HG03108 (cell line): ENCODE measurements at regions not wholly inside any gene's neighbourhood (a gene's known extent, or its start where the extent isn't known, plus 50 kb on each side); places are given as distances from the start of the nearest gene placed in this dataset.
"Not testable (repeated sequence)": the region's sequence is repeated elsewhere in the genome, so short reads cannot be mapped to it uniquely, and the experiment has no call there.

Experiments used
- ATAC-seq: cut with Tn5 transposase; IDR thresholded peaks from one replicate; pipeline ENCODE4 v1.9.1; 2021; ENCODE audit warnings: moderate library complexity; ENCODE audit not compliant: unreplicated experiment

DNA sequence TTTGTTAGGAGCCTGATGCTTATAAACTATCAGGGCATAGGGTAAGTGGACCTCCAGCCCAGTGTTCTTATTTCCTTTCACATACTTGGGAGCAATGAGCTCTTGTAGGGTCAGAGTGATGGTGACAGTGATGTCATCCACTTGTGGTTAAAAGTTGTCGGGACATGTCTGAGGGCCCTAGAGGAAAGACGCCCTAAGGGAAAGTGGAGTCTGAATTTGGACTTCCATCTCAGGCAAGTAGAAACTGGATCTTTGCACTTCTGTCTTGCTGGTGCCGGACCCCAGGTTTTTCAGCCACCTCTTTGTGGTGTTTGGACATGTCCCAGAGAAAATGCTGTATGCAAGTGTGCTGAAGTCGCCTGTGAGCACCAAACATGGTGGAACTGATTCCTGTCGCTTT, 900.5 kb downstream of the C6orf118 start:
- no peak for ATAC-seq

DNA sequence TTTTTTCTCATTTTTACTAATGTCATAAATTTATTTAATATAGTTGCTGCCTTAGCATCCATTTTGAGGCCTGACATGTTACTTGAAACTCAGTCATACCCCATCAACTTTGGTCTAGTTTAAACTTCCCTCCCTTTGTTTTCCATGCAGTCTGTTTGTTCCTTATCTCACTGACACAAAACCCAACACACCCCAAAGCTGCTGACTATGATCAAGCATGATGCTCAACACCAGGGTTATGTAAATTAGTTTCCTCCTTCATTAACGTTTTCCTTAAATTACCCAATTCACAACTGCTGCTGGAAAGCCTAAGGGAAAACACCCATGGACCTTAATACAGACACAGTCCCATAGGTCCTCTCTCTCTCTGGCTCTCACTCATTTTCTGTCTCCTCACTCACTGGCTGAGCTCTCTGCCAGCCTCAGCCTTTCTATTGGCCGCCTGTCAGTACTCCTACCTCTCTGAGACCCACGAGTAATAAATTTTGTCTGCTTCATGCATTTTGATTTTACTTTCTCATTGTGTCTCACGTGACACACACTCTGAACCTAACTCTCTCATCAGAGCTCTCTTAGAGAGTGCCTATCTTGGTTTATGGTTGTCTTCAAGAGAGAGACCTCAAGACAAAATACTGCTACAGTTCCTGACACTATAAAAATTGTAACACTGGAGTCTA, 904.5 kb downstream of the C6orf118 start:
- ATAC-seq, result no peak

DNA sequence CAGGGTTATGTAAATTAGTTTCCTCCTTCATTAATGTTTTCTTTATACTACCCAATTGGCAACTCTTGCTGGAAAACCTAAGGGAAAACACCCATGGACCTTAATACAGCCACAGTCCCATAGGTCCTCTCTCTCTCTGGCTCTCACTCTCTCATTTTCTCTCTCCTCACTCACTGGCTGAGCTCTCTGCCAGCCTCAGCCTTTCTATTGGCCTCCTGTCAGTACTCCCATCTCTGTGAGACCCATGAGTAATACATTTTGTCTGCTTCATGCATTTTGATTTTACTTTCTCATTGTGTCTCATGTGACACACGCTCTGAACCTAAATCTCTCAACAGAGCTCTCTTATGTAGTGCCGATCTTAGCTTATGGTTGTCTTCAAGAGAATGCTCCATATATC, 907.5 kb downstream of the C6orf118 start:
- no peak for ATAC-seq

DNA sequence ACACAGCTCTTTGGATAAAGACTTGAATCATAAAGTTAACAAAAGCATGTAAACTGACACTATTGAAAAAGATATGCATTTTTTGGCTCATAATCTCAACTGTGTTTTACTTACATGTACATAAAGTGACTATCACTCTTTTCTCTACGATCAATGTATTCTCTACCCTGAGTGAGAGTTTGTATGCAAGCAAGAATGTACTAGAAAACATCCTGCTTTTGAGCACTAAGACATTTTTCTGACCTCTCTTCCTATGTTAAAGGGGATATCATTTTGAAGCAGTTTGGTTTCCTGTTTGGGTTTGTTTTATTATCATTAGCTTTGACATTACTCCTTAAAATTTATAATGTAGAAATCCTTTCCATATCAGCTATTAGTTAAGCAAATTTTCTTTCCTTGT, 910.8 kb downstream of the C6orf118 start:
- ATAC-seq, result no peak

DNA sequence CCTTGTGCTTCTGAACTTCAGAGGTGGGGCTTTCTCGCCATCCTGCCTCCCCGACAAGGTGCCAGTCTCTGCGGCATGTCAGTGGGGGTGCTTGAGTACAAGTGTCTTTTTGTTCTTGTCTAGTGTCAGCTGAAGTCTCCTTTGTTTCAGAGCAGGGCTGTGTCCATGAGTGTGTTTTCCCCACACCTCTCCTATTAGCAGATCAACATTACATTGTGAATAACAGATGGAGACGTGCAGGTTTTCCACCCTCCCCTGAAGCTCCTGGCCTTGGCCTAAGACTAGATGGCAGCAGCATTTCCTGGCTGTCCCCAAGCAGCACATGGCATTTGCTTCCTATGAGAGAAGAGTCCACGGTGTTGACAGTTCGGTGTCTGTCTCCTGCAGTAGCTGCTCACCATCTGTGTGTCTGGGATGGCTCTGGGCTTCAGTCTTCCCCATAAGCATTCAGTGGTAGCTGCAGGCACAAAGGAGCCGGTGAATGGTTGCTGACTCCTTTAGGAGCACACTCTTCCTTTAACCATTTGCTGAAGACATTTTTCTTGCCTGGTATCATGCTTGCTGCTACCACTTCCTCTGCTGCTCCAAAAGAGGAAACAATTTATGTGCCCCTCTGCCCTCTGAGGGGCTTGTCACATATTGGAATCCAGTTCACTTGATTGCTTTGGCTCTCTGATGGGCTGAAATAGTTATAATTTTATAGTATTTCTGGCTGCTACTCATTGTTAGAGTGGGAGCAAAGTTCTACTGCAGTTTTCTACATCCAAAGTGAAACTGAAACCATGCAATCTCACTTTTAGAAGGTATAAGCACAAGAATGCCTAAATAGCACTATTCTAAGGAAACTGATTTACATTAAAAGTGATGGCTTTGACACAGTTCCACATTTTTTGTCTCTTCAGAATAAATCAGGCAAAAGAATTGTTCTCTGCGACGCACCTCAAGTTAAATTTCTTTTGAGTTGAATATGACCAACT, 913.0 kb downstream of the C6orf118 start:
- no peak for ATAC-seq

DNA sequence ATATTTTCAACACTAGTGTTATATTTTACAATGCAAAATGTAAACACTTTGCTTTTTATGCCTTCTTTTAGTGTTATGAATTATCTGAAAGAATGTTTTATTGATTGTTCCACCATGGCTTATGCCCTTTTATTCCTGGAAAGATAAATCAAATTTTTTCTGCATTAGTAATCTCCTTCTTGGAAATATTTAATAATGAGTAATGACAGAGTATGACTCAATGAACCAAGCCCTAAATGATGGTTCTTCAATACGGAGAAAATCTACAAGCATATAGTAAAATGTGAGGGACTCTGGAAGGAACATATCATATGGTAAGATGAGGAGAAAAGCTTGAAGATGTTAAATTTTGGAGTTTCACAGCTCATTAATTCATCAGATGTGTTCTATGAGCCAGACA, 929.6 kb downstream of the C6orf118 start:
- ATAC-seq, result no peak

DNA sequence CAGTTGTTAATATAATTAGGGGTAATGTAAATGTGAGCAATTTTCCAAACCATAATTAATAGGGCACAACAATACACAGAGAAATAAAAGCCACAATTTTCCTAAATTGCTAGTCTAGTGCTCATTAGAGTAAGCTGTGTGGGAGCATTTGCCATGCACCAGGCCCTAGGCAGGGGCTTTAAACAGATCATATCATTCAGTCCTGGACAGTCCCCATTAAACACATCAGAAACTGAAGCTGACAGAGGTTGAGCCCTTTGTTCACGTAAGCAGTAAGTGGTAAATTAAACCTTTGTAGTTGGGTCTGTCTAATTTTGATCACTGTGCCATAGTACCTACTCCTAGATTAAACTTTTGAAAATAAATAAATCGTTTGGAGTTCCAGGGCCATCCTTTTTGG, 931.1 kb downstream of the C6orf118 start:
- ATAC-seq, result no peak

DNA sequence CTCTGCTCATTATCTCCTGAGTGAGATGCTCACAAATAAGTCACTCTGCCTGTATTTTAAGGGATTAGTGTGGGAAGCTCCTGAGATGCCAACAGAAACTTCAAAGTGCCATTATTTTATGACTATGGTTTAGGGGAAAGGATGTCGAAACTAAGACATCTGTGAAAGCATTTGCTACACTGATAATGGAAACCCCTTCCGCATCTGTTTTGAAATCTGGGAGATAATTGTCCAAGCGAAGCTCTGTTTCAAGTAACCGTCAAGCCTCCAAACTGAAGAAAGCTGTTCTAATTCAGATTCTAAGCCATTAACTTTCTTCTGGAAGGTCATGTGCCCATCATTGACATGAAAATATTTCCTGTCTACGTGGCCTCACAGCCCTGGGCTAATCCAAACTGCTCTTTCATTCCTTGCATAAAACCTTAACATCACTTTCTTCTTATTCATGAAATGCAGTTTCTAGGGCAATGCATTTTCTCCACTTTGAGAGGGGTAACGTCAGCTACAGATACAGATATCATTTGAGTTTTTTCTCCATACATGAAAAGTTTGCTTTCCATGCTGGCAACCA, 932.0 kb downstream of the C6orf118 start:
- no peak for ATAC-seq

DNA sequence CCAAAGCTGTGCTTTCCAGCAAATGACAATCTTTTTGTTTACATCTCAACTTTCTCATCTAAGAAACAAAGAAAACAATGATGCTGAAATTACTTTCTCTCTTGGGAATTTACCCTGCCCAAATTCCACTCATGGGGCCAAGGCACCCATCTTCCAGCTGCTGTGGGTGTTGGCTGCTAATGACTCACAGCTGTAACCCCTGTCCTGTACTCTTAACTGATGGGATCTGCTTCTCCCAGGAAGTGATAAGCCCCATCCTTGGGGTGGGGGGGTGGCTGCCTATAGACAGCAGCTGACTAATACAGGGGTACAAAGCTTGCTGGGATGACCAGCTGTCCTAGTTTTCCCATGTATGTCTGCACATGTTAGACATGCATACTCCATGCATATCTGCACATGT, 938.6 kb downstream of the C6orf118 start:
- no peak for ATAC-seq

DNA sequence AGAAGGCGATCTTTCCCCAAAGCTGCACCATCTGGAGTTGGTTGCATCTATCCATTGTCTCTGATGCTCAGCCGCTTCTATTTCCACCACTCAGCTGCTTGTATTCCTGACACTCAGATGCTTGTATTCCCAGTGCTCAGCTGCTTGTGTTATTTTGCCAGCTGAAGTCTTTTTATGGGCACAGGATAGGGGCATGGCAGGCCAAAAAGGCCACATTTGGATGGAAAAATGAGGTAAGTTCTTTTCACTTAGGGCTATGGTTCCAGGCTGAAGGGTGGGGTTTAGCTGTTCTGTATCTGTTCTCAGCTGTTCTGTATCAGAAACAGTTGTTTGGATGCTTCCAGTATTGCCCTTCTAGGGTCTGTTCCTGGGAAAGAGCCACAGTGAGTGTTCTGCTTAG, 944.9 kb downstream of the QKI start:
- ATAC-seq, result no peak

DNA sequence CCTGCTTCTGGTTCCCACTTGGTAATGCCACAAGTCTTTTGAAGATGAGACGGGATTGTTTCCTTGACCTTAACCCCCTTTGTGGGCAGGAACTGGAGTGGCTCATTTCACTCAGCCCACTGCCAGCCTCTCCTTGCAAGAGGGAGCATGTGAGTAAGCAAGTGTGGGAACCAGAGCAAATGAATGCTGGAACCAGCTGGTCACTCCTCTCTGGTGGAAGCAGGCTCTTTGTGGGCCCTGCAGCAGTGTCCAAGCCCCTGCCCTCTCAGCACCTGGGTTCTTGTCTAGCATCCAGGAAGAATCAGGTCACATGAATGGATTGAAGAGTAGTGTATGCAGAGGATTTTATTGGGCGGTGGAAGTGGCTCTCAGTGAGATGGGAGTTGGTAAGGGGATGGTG, 944.5 kb downstream of the QKI start:
- ATAC-seq, result no peak

DNA sequence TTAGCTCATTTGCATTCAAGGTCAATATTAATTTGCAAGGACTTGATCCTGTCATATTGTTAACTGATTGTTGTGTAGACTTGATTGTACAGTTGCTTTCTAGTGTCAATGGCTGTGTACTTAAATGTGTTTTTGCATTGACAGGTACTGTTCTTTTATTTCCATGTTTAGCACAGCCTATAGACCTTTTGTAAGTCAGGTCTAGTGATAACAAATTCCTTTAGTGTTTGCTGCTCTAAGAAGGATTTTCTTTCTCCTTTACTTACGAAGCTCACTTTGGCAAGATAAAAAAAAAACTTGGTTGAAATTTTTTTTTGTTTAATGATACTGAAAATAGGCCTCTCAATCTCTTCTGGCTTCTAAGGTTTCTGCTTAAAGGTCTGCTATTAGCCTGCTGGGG, 942.3 kb downstream of the QKI start:
- no peak for ATAC-seq

DNA sequence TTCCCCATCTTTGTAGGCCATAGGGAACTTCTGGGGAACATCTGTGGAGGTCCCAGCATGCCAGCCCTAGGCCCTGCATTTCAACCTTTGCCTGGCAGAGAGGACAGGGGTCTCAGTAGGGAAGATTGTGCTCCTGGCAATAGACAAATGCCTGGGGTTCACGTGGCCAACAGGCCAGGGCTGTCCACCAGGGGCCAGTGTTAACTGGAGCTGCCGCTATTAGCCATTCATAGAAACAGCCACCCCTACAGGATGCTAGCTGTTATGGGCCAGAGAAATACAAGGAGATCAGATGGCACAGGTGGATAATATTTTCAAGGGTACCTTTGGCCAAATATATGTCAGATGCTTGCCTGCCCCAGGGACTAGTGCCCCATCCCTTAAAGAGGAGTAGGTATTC, 932.9 kb downstream of the QKI start:
- ATAC-seq, result no peak

DNA sequence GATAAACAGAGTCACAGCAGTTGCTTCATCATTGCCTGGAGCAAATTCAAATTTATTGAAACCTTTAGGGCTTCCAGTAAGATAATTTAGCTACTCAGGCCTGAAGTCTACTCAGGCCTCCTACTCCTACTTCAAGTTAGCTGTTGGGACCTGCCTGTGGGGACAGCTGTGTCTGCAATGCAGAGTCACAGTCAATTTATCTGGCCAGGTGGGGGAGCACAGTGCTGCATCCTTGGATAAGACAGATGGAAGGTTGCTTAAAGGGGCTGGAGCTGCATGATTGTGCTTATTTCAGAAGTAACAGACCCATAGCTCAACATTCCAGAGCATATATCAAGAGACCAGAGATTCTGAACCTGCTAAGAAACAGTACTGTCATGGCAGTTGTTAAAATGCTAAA, 932.1 kb downstream of the QKI start:
- ATAC-seq, result no peak

DNA sequence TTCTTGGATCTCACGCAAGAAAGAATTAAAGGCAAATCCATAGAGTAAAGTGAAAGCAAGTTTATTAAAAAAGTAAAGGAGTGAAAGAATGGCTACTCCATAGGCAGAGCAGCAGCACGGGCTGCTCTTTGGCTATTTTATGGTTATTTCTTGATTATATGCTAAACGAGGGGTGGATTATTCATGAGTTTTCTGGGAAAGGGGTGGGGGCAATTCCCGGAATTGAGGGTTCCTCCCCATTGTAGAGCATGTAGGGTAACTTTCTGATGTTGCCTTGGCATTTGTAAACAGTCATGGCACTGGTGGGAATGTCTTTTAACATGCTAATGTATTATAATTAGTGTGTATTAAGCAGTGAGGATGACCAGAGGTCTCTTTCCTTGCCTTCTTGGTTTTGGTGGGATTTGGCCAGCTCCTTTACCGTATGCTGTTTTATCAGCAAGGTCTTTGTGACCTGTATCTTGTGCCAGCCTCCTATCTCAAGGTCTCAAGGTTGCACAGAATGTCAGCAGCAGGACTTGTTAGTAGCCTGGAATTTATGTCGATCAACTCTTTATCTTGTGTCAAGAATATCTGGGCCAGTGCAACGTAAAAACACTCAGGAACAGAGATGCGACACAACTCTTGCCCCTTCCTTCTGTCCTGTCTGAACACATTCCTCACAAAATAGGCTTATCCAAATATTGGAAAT, 931.4 kb downstream of the QKI start:
- ATAC-seq, result no peak

DNA sequence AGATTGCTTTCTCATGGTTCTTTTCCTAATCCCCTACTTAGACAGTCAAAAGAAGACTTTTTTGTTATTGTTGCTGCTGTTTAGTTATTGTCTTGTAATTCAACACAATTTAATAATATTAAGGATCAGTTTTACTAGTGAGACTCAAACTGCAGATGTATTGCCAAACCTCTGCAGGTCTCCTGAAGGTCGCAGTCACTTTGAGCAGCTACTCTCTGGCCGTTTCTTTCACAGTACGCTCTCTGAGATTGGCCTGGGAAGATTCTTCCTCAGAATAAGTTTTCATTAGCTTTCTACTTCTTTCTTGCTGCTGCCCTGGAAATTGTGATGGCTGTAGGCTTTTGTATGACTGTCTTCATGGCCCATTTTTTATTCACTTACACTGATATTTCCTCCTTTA, 930.8 kb downstream of the QKI start:
- ATAC-seq, result no peak

DNA sequence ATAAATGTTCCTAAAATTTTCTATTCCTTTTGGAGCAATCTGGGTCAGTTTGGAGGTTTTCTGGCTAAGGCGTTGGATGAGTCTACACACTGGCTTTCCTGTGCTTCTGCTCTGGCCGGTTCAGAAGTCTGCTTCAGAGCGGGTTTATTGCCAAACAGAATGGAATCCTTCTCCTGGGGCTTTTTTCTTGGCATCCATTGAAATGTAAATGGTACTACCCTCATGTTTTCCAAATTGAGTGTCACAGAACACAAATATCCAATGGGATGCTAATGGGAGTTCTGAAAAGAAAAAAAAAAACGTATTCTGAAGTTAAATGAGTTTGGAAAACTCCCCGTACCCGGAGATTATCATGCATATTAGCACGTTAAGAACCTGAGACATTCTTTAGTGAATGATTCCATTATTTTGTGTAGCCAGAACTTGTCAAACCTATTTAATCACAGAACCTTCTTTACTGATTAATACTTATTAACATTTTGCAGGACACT, 930.3 kb downstream of the QKI start:
- ATAC-seq, result no peak

DNA sequence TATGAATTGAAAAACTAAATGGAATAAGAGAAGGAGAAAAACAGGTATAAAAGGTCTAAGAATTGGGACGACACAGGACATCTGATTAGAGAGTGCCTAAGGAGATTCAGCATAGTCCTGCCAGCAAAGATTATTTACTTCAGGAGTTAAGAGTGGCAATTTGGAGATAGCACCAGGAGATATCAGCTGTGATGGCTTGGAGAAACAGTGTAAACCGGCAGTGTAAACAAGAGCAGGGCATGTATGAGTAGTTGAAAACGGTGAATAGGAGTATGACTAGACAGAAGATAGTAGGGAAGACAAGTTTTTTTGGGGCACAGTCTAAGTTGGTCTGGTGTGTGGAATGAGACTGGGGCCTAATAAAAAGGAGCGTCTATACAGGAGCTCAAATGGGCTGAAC, 924.9 kb downstream of the QKI start:
- not testable (repeated sequence) for ATAC-seq

DNA sequence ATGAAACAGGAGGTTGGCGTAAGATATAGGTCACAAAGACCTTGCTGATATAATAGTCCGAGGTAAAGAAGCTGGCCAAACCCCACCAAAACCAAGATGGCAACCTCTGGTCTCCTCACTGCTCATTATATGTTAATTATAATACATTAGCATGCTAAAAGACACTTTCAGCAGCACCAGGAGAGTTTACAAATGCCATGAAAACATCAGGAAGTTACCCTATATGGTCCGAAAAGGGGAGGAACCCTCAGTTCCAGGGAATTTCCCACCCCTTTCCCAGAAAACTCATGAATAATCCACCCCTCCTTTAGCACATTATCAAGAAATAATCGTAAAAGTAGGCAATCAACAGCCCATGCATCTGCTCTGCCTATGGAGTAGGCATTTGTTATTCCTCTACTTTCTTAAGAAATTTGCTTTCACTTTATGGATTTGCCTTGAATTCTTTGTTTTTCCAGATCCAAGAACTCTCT, 923.4 kb downstream of the QKI start:
- ATAC-seq, result no peak

DNA sequence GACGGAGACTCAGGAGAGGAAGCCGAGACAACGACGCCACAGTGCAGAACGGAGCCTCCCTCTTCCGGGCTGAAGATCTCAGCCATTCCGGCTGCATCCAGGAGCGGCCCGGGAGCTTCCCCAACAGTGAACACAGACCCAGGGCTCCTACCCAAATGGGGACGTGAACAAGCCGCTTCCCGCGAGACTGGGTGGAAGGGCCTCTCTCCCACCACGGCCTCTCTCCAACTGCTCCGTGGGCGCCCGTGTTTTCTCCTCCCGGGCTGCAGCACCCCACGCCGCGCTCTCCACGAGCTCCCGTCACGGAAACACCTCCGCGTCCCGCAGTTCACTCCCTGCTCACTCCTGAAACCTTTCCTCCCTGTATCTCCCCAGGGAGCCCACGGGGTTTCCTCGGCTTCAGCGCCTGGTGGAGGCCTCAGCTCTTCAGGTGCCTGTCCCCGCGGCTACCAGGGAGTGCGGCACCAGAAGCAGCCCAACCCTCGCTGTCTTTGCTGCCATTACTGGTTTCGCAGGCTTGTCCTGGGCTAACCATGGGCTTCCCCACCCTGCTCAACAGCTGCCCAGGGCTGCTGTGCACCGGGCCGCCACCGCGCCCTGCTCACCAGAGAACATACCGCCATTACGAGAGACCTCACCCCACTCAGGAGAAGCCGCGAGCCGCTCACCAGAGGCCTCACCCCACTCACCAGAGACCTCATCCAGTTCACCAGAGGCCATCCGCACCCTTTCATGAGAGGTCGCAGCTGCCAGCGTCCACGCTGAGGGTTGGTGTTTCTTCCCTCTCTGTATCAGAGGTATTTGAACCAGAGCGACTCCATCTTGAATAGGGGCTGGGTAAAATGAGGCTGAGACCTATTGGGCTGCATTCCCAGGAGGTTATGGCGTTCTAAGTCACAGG, 922.8 kb downstream of the QKI start:
- no peak for ATAC-seq
